DOHH2 (cell line): ENCODE measurements at regions not wholly inside any gene's neighbourhood (a gene's known extent, or its start where the extent isn't known, plus 50 kb on each side); places are given as distances from the start of the nearest gene placed in this dataset.

Experiments used
- H3F3A ChIP-seq: fragments of 200-600 bp; sonication (generic), shearing (Covaris generic); 2 replicates; pipeline ENCODE4 v1.6.0; 2016; ENCODE audit warnings: antibody characterized with exemption, mild to moderate bottlenecking; ENCODE audit not compliant: control insufficient read depth, insufficient read depth
- H3K27ac ChIP-seq: fragments of 200-600 bp; sonication (generic); 2 replicates; pipeline ENCODE4 v1.5.1; 2014; ENCODE audit warnings: low read depth, mild to moderate bottlenecking, low read length, moderate library complexity
- H3K27me3 ChIP-seq: fragments of 200-600 bp; sonication (generic); 2 replicates; pipeline ENCODE4 v1.6.1; 2014; ENCODE audit warnings: mild to moderate bottlenecking, low read length, mixed read lengths; ENCODE audit not compliant: control insufficient read depth
- H3K36me3 ChIP-seq: fragments of 200-600 bp; sonication (generic); 2 replicates; pipeline ENCODE4 v1.6.1; 2014; ENCODE audit warnings: mild to moderate bottlenecking, low read length, moderate library complexity, mixed read lengths; ENCODE audit not compliant: control insufficient read depth
- H3K4me1 ChIP-seq: fragments of 200-600 bp; sonication (generic); 2 replicates; pipeline ENCODE4 v1.6.1; 2014; ENCODE audit warnings: mild to moderate bottlenecking, low read length, mixed read lengths; ENCODE audit not compliant: control insufficient read depth
- H3K4me2 ChIP-seq: fragments of 200-600 bp; sonication (generic); 2 replicates; pipeline ENCODE4 v1.6.0; 2014; ENCODE audit warnings: mild to moderate bottlenecking, low read length, moderate library complexity
- H3K4me3 ChIP-seq: fragments of 200-600 bp; sonication (generic); 2 replicates; pipeline ENCODE4 v1.5.1; 2014; ENCODE audit warnings: mild to moderate bottlenecking, low read length, mixed read lengths
- H3K79me2 ChIP-seq: fragments of 200-600 bp; sonication (generic); 2 replicates; pipeline ENCODE4 v1.6.1; 2014; ENCODE audit warnings: mild to moderate bottlenecking, low read length, mixed read lengths; ENCODE audit not compliant: control insufficient read depth
- H3K9me2 ChIP-seq: fragments of 200-600 bp; sonication (generic); replicated peaks from 2 replicates; pipeline ENCODE4 v1.6.1; 2014; ENCODE audit warnings: mild to moderate bottlenecking, low read length, mixed read lengths; ENCODE audit not compliant: control insufficient read depth
- H3K9me3 ChIP-seq: fragments of 200-600 bp; sonication (generic); 2 replicates; pipeline ENCODE4 v1.6.1; 2014; ENCODE audit warnings: antibody characterized with exemption, low read length, mixed read lengths; ENCODE audit not compliant: control insufficient read depth, insufficient read depth
- H4K20me1 ChIP-seq: fragments of 200-600 bp; sonication (generic); 2 replicates; pipeline ENCODE4 v1.6.0; 2014; ENCODE audit warnings: low read depth, mild to moderate bottlenecking, antibody characterized with exemption, low read length, moderate library complexity; ENCODE audit not compliant: control insufficient read depth, insufficient read depth
- EZH2phosphoT487 ChIP-seq: fragments of 200-600 bp; sonication (generic); IDR thresholded peaks from 2 replicates; pipeline ENCODE4 v1.6.1; 2017; ENCODE audit warnings: borderline replicate concordance, mild to moderate bottlenecking, antibody characterized with exemption, low read length, moderate library complexity, mixed read lengths
- TF ChIP-seq, protein P1 (sequence below): fragments of 200-600 bp; sonication (generic); IDR thresholded peaks from one replicate; pipeline ENCODE4 v1.5.1; 2014; ENCODE audit warnings: antibody characterized with exemption, mild to moderate bottlenecking, low read depth, low read length; ENCODE audit not compliant: poor library complexity, severe bottlenecking

- Histone ChIP-seq H3K9me3 (no peaks in the 10 kb centered on the region), H3F3A (no peaks in the 10 kb centered on the region), H3K9me2 (no peaks in the 10 kb centered on the region), H3K79me2 (no peaks in the 10 kb centered on the region), H4K20me1 (no peaks in the 10 kb centered on the region), H3K27me3 (no peaks in the 10 kb centered on the region), H3K36me3 (no peaks in the 10 kb centered on the region), H3K27ac (no peak overlapping the region), H3K4me1 (no peaks in the 10 kb centered on the region), H3K4me3 (no peak overlapping the region), H3K4me2 (no peak overlapping the region)
- no peak for TF ChIP-seq EZH2phosphoT487
- TF ChIP-seq, protein P1, sequence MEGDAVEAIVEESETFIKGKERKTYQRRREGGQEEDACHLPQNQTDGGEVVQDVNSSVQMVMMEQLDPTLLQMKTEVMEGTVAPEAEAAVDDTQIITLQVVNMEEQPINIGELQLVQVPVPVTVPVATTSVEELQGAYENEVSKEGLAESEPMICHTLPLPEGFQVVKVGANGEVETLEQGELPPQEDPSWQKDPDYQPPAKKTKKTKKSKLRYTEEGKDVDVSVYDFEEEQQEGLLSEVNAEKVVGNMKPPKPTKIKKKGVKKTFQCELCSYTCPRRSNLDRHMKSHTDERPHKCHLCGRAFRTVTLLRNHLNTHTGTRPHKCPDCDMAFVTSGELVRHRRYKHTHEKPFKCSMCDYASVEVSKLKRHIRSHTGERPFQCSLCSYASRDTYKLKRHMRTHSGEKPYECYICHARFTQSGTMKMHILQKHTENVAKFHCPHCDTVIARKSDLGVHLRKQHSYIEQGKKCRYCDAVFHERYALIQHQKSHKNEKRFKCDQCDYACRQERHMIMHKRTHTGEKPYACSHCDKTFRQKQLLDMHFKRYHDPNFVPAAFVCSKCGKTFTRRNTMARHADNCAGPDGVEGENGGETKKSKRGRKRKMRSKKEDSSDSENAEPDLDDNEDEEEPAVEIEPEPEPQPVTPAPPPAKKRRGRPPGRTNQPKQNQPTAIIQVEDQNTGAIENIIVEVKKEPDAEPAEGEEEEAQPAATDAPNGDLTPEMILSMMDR = no peak
Observed at GRCh38 chr1:55854911-55855310, 639.7 kb upstream of the USP24 start.

- Histone ChIP-seq H3K79me2 (no peaks in the 10 kb centered on the region), H3K27ac (no peak overlapping the region), H3K36me3 (no peaks in the 10 kb centered on the region), H3K4me2 (no peak overlapping the region), H3K27me3 (no peaks in the 10 kb centered on the region), H4K20me1 (no peaks in the 10 kb centered on the region), H3K9me2 (no peaks in the 10 kb centered on the region), H3K4me3 (no peak overlapping the region), H3F3A (no peaks in the 10 kb centered on the region), H3K4me1 (no peaks in the 10 kb centered on the region), H3K9me3 (no peaks in the 10 kb centered on the region)
- TF ChIP-seq, protein P1 = no peak
- TF ChIP-seq EZH2phosphoT487 = no peak
Observed at GRCh38 chr1:55848906-55849305, 633.7 kb upstream of the USP24 start.

DNA sequence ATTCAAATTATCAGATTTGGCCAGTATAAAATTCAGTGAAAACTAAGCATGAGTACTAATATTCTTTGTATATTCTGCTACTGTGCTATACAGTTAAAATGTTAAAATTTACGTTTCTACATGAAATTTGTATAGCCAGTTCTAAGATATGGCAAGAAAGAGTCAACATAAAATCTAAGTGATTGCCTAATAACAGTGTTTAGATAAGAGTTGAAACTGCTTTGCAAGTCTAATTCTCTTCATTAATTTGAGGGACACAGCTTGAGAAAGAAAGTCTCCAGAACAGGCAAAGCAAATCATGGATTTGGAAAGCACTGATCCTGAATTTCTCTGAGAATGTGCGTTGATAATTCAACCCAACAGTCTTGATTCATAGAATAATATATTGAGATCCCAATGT, 630.9 kb upstream of the USP24 start:
- Histone ChIP-seq H3K9me3 (no peaks in the 10 kb centered on the region), H3K27ac (no peak overlapping the region), H3K4me2 (no peak overlapping the region), H3F3A (no peaks in the 10 kb centered on the region), H3K36me3 (no peaks in the 10 kb centered on the region), H3K4me3 (no peak overlapping the region), H3K9me2 (no peaks in the 10 kb centered on the region), H3K27me3 (no peaks in the 10 kb centered on the region), H3K4me1 (no peaks in the 10 kb centered on the region), H3K79me2 (no peaks in the 10 kb centered on the region), H4K20me1 (no peaks in the 10 kb centered on the region)
- TF ChIP-seq, protein P1 = no peak

DNA sequence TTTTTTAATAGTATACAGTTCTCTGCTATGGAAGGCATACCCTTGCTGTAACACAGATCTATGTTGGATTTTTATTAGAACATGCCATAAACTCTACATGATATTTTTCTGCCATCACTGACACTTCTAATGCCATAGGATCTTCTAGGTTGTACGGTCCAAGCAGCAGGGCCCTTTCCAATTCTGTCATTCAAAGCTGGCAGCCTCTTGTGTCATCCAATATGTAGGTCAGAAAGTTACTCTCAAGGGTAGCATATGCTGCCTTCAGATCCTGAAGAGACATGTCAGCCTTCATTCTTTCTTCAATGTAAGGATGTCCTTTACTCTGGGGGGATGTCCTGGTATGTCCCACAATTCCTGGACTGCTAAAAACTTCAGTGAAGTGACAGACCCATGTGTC, 629.2 kb upstream of the USP24 start:
- Histone ChIP-seq H3K4me3 (no peak overlapping the region), H3K4me2 (no peak overlapping the region), H3K27ac (no peak overlapping the region), H3K36me3 (no peaks in the 10 kb centered on the region), H3F3A (no peaks in the 10 kb centered on the region), H3K27me3 (no peaks in the 10 kb centered on the region), H3K79me2 (no peaks in the 10 kb centered on the region), H4K20me1 (no peaks in the 10 kb centered on the region), H3K4me1 (no peaks in the 10 kb centered on the region), H3K9me2 (no peaks in the 10 kb centered on the region), H3K9me3 (no peaks in the 10 kb centered on the region)
- TF ChIP-seq EZH2phosphoT487 = no peak
- TF ChIP-seq, protein P1 = no peak
